HFFc6 (cell line): ENCODE measurements at regions not wholly inside any gene's neighbourhood (a gene's known extent, or its start where the extent isn't known, plus 50 kb on each side); places are given as distances from the start of the nearest gene placed in this dataset.
"Not testable (repeated sequence)": the region's sequence is repeated elsewhere in the genome, so short reads cannot be mapped to it uniquely, and the experiment has no call there.

Experiments used
- DNase-seq: peaks from one replicate; pipeline ENCODE4 v3.0.0-alpha.2; 2018
- H3K27ac Mint-ChIP-seq: 2 replicates; pipeline ENCODE4 v1.8.0; 2020; ENCODE audit warnings: mild to moderate bottlenecking, mixed read lengths
- H3K27me3 Mint-ChIP-seq: 2 replicates; pipeline ENCODE4 v1.8.0; 2021; ENCODE audit warnings: mild to moderate bottlenecking, moderate library complexity, mixed read lengths; ENCODE audit not compliant: insufficient read depth
- H3K36me3 Mint-ChIP-seq: 2 replicates; pipeline ENCODE4 v1.8.0; 2021; ENCODE audit warnings: low read depth, mixed read lengths
- H3K4me1 Mint-ChIP-seq: 2 replicates; pipeline ENCODE4 v1.8.0; 2020; ENCODE audit warnings: low read depth, mixed read lengths
- H3K4me3 Mint-ChIP-seq: 2 replicates; pipeline ENCODE4 v1.8.0; 2020; ENCODE audit warnings: mild to moderate bottlenecking, moderate library complexity, mixed read lengths
- H3K9me3 Mint-ChIP-seq: 2 replicates; pipeline ENCODE4 v1.8.0; 2020; ENCODE audit warnings: mild to moderate bottlenecking, mixed read lengths
- CTCF ChIP-seq: fragments of 200-600 bp; sonication (generic); IDR thresholded peaks from 2 replicates; pipeline ENCODE4 v1.5.0; 2021; ENCODE audit warnings: antibody characterized with exemption, mild to moderate bottlenecking

- no peak for TF ChIP-seq CTCF
- peaks cover 11% of the 10 kb centered on the region for H3K27me3 Mint-ChIP-seq
- DNase-seq: no peak
- H3K9me3 Mint-ChIP-seq: no peaks in the 10 kb centered on the region
- H3K4me3 Mint-ChIP-seq: no peak overlapping the region
- no peaks in the 10 kb centered on the region for H3K36me3 Mint-ChIP-seq
- H3K4me1 Mint-ChIP-seq: no peaks in the 10 kb centered on the region
- no peak overlapping the region for H3K27ac Mint-ChIP-seq
Measured at GRCh38 chr22:26964642-26965041, 307.3 kb downstream of the MIAT start.

- H3K4me1 Mint-ChIP-seq: no peaks in the 10 kb centered on the region
- TF ChIP-seq CTCF: no peak
- no peak overlapping the region for H3K27ac Mint-ChIP-seq
- H3K4me3 Mint-ChIP-seq: no peak overlapping the region
- DNase-seq: no peak
- no peaks in the 10 kb centered on the region for H3K36me3 Mint-ChIP-seq
- H3K27me3 Mint-ChIP-seq: peaks cover 6% of the 10 kb centered on the region
- H3K9me3 Mint-ChIP-seq: no peaks in the 10 kb centered on the region
Measured at GRCh38 chr22:26967282-26967681, 309.9 kb downstream of the MIAT start.

- TF ChIP-seq CTCF: no peak
- Mint-ChIP-seq H3K9me3 (no peaks in the 10 kb centered on the region), H3K27ac (no peak overlapping the region), H3K4me1 (no peaks in the 10 kb centered on the region), H3K36me3 (no peaks in the 10 kb centered on the region), H3K4me3 (no peak overlapping the region), H3K27me3 (peaks cover 2% of the 10 kb centered on the region; the same call in 1 of the 2 replicates)
- DNase-seq: no peak
Measured at GRCh38 chr22:26968859-26969523, 311.6 kb downstream of the MIAT start.

- Mint-ChIP-seq H3K4me3 (no peak overlapping the region), H3K27ac (no peak overlapping the region)
Measured at GRCh38 chr22:26970809-26971394, 313.5 kb downstream of the MIAT start.

GRCh38 chr22:26972286-26972685 is 314.9 kb downstream of the MIAT start:
- peaks cover 2% of the 10 kb centered on the region; the same call in 1 of the 2 replicates for H3K27me3 Mint-ChIP-seq
- H3K36me3 Mint-ChIP-seq: no peaks in the 10 kb centered on the region
- TF ChIP-seq CTCF: no peak
- no peak overlapping the region for H3K27ac Mint-ChIP-seq
- DNase-seq: no peak
- H3K9me3 Mint-ChIP-seq: no peaks in the 10 kb centered on the region
- no peak overlapping the region for H3K4me3 Mint-ChIP-seq
- no peaks in the 10 kb centered on the region for H3K4me1 Mint-ChIP-seq

More at GRCh38 chr22:26970809-26971394, 313.5 kb downstream of the MIAT start:
- DNase-seq: no peak
- H3K27me3 Mint-ChIP-seq: peaks cover 2% of the 10 kb centered on the region; the same call in 1 of the 2 replicates
- no peaks in the 10 kb centered on the region for H3K4me1 Mint-ChIP-seq
- H3K36me3 Mint-ChIP-seq: no peaks in the 10 kb centered on the region
- no peak for TF ChIP-seq CTCF
- no peaks in the 10 kb centered on the region for H3K9me3 Mint-ChIP-seq

- H3K4me3 Mint-ChIP-seq, H3K36me3 Mint-ChIP-seq, H3K27ac Mint-ChIP-seq, H3K27me3 Mint-ChIP-seq, H3K9me3 Mint-ChIP-seq, H3K4me1 Mint-ChIP-seq, DNase-seq: not testable (repeated sequence)
Measured at GRCh38 chr22:26972915-26973314, 315.5 kb downstream of the MIAT start.
